ENCODE measurements at regions not wholly inside any gene's neighbourhood (a gene's known extent, or its start where the extent isn't known, plus 50 kb on each side); places are given as distances from the start of the nearest gene placed in this dataset.

DNA sequence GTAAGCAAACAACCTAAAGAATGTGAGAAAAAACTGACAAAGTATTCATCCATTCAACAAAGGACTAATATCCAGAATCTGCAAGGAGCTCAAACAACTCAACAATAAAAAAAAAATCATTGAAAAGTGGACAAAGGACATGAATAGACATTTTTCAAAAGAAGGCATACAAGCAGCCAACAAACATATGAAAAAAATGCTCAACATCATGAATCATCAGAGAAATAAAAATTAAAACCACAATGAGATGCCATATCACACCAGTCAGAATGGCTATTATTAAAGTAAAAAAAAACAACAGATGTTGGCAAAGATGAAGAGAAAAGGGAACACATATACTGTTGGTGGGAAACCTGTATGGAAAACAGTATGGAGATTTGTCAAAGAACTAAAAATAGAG is 120.7 kb upstream of the ADGRL3 start:
- H3K9me3 ChIP-seq (replicated peaks in 1 of 3): no peaks in the 10 kb centered on the region
- H3K4me3 ChIP-seq: no peak overlapping the region
- no peak overlapping the region for H3K27ac ChIP-seq
- TF ChIP-seq, protein P1, sequence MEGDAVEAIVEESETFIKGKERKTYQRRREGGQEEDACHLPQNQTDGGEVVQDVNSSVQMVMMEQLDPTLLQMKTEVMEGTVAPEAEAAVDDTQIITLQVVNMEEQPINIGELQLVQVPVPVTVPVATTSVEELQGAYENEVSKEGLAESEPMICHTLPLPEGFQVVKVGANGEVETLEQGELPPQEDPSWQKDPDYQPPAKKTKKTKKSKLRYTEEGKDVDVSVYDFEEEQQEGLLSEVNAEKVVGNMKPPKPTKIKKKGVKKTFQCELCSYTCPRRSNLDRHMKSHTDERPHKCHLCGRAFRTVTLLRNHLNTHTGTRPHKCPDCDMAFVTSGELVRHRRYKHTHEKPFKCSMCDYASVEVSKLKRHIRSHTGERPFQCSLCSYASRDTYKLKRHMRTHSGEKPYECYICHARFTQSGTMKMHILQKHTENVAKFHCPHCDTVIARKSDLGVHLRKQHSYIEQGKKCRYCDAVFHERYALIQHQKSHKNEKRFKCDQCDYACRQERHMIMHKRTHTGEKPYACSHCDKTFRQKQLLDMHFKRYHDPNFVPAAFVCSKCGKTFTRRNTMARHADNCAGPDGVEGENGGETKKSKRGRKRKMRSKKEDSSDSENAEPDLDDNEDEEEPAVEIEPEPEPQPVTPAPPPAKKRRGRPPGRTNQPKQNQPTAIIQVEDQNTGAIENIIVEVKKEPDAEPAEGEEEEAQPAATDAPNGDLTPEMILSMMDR (IDR thresholded peaks at IDR 0.05): no peak
- TF ChIP-seq POLR2A (IDR thresholded peaks at IDR 0.05): no peak
- intact Hi-C loops (cut with DNase I): no loop called here
- no peaks in the 10 kb centered on the region for H3K27me3 ChIP-seq
- no peak for DNase-seq
- H3K36me3 ChIP-seq (replicated peaks in 1 of 2): no peaks in the 10 kb centered on the region
- no peaks in the 10 kb centered on the region for H3K4me1 ChIP-seq (replicated peaks in 1 of 2)

DNA sequence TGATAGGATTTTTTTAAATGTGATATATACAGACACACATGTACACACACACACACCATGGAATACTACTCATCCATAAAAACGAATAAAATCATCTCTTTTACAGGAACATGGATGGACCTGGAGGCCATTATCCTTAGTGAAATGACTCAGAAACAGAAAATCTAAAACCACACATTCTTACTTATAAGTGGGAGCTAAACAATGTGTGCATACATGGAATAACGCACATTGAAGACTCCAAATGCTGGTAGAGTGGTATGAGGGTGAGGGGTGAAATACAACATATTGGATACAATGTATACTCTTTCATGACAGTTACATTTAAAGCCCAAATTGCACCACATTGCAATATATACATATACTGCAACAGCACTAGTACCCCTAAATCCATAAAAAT is 120.2 kb upstream of the ADGRL3 start:
- Histone ChIP-seq H3K9me3 (replicated peaks in 1 of 3) (no peaks in the 10 kb centered on the region), H3K4me3 (no peak overlapping the region), H3K27me3 (no peaks in the 10 kb centered on the region), H3K4me1 (replicated peaks in 1 of 2) (no peaks in the 10 kb centered on the region), H3K27ac (no peak overlapping the region), H3K36me3 (replicated peaks in 1 of 2) (no peaks in the 10 kb centered on the region)
- TF ChIP-seq, protein P1 (IDR thresholded peaks at IDR 0.05): no peak
- TF ChIP-seq POLR2A (IDR thresholded peaks at IDR 0.05): no peak
- intact Hi-C loops (cut with DNase I): no loop called here
- 70 to 84% (median 77%) methylated on average over 2 of the region's 2 CpGs for WGBS, 4 donors
- DNase-seq: no peak

DNA sequence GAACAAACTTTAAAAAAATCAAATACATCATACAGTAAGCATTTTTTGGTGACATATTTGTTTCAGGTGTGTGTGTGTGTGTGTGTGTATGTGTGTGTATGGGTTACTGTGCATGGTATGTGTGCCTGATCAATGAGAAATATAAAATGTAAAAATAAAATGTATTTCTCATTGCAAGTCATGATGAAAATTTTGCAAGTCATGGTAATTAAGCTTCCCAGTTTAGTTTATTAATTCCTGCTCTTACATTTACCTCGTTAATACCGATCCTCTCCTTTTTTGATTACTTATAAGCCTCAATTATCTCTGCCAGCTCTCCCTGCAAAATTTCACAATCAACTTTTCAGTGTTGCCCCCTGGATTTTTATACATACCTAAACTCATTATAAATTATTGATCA is 114.6 kb upstream of the ADGRL3 start:
- TF ChIP-seq POLR2A (IDR thresholded peaks at IDR 0.05): no peak
- TF ChIP-seq, protein P1 (IDR thresholded peaks at IDR 0.05): no peak
- H3K4me3 ChIP-seq: no peak overlapping the region
- H3K27me3 ChIP-seq: no peaks in the 10 kb centered on the region
- no peak for DNase-seq
- H3K9me3 ChIP-seq (replicated peaks in 1 of 3): no peaks in the 10 kb centered on the region
- no peaks in the 10 kb centered on the region for H3K36me3 ChIP-seq (replicated peaks in 1 of 2)
- intact Hi-C loops (cut with DNase I): no loop called here
- H3K4me1 ChIP-seq (replicated peaks in 1 of 2): no peaks in the 10 kb centered on the region
- H3K27ac ChIP-seq: no peak overlapping the region
- WGBS, 4 donors: 88 to 97% (median 90%) methylated on average over 2 of the region's 2 CpGs

DNA sequence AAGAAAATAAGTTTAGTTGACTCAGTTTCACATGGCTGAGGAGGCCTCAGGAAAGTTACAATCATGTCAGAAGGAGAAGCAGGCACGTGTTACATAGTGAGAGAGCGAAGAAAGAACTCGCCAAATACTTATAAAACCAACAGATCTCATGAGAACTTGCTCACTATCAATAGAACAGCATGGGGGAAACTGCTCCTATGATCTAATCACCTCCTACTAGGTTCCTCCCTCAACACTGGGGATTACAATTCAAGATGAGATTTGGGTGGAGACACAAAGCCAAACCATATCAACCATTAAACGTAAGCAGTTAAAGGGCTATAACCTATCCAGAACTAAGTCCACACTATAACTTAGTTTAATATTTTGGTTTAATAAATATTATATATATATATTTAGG is 113.8 kb upstream of the ADGRL3 start:
- H3K36me3 ChIP-seq (replicated peaks in 1 of 2): no peaks in the 10 kb centered on the region
- no peaks in the 10 kb centered on the region for H3K4me1 ChIP-seq (replicated peaks in 1 of 2)
- DNase-seq: no peak
- no peaks in the 10 kb centered on the region for H3K9me3 ChIP-seq (replicated peaks in 1 of 3)
- WGBS, 4 donors: 81 to 92% (median 89%) methylated on average over 4 of the region's 4 CpGs
- H3K27me3 ChIP-seq: no peaks in the 10 kb centered on the region
- intact Hi-C loops (cut with DNase I): no loop called here
- H3K4me3 ChIP-seq: no peak overlapping the region
- no peak overlapping the region for H3K27ac ChIP-seq
- no peak for TF ChIP-seq POLR2A (IDR thresholded peaks at IDR 0.05)
- TF ChIP-seq, protein P1 (IDR thresholded peaks at IDR 0.05): no peak
